HEK293 (cell line): ENCODE measurements at regions not wholly inside any gene's neighbourhood (a gene's known extent, or its start where the extent isn't known, plus 50 kb on each side); places are given as distances from the start of the nearest gene placed in this dataset.

Source experiments
- CTCF ChIA-PET: fragments of 350-600 bp; formaldehyde crosslinking; extraction: SDS; loops from one replicate; lab custom pipeline; 2021; ENCODE audit warnings: antibody characterized with exemption; lab: Yijun Ruan, JAX
- POLR2A ChIA-PET: fragments of 300-600 bp; formaldehyde crosslinking; extraction: SDS; loops from one replicate; lab custom pipeline; 2020; ENCODE audit warnings: antibody characterized with exemption, inconsistent platforms; lab: Yijun Ruan, JAX
- H3K27ac ChIP-seq: fragments of 200-500 bp; sonication (Bioruptor generic); 2 replicates; pipeline ENCODE4 v1.5.1; 2014; ENCODE audit warnings: low read depth, low read length, control low read depth, inconsistent platforms; ENCODE audit errors: extremely low read depth
- H3K36me3 ChIP-seq, 2 experiments: fragments of 200-500 bp in 1 of 2; sonication (Bioruptor generic) in 1 of 2; 1 replicate in 1 of 2; 2 replicates in 1 of 2; pipeline ENCODE4 v1.5.1; 2014 to 2017; ENCODE audit warnings: inconsistent platforms in 2 of 2, low read length in 2 of 2; ENCODE audit not compliant: control insufficient read depth in 2 of 2, insufficient read depth in 1 of 2
- H3K4me1 ChIP-seq: fragments of 200-500 bp; sonication (Bioruptor generic); 2 replicates; pipeline ENCODE4 v1.5.1; 2014; ENCODE audit warnings: mild to moderate bottlenecking, low read length, inconsistent platforms; ENCODE audit not compliant: control insufficient read depth, insufficient read depth
- H3K4me3 ChIP-seq: 2 replicates; pipeline ENCODE4 v1.5.1; 2011; ENCODE audit warnings: low read depth, mild to moderate bottlenecking, control low read depth, low read length, moderate library complexity
- H3K9me3 ChIP-seq: fragments of 200-500 bp; sonication (Bioruptor generic); 2 replicates; pipeline ENCODE4 v1.5.1; 2014; ENCODE audit warnings: low read depth, low read length, inconsistent platforms; ENCODE audit not compliant: control insufficient read depth, insufficient read depth
- BCL11A ChIP-seq: fragments of 450-650 bp; formaldehyde crosslinking; IDR thresholded peaks from 2 replicates; pipeline ENCODE4 v1.5.1; 2016; ENCODE audit warnings: low read depth, missing biosample characterization, missing genetic modification characterization
- EGR2 ChIP-seq: fragments of 450-650 bp; formaldehyde crosslinking; IDR thresholded peaks from 2 replicates; pipeline ENCODE4 v1.5.1; 2016; ENCODE audit warnings: low read depth, missing biosample characterization, missing genetic modification characterization
- GFI1B ChIP-seq: fragments of 450-650 bp; formaldehyde crosslinking; IDR thresholded peaks from 2 replicates; pipeline ENCODE4 v1.5.1; 2016; ENCODE audit warnings: missing biosample characterization, missing genetic modification characterization
- INSM2 ChIP-seq: fragments of 450-650 bp; formaldehyde crosslinking; IDR thresholded peaks from 2 replicates; pipeline ENCODE4 v1.5.1; 2016; ENCODE audit warnings: missing biosample characterization, missing genetic modification characterization
- KLF10 ChIP-seq: fragments of 450-650 bp; IDR thresholded peaks from 2 replicates; pipeline ENCODE4 v1.5.1; 2018; ENCODE audit warnings: missing biosample characterization, mild to moderate bottlenecking, missing genetic modification characterization
- KLF9 ChIP-seq: fragments of 450-650 bp; formaldehyde crosslinking; IDR thresholded peaks from 2 replicates; pipeline ENCODE4 v1.5.1; 2016; ENCODE audit warnings: missing biosample characterization, missing genetic modification characterization, low read depth
- SCRT1 ChIP-seq: fragments of 450-650 bp; formaldehyde crosslinking; IDR thresholded peaks from 2 replicates; pipeline ENCODE4 v1.5.1; 2016; ENCODE audit warnings: missing biosample characterization, missing genetic modification characterization, borderline replicate concordance
- SCRT2 ChIP-seq: fragments of 450-650 bp; formaldehyde crosslinking; IDR thresholded peaks from 2 replicates; pipeline ENCODE4 v1.5.1; 2016; ENCODE audit warnings: missing biosample characterization, missing genetic modification characterization
- ZBTB1 ChIP-seq: fragments of 450-650 bp; formaldehyde crosslinking; IDR thresholded peaks from 2 replicates; pipeline ENCODE4 v1.5.1; 2016; ENCODE audit warnings: missing biosample characterization, missing genetic modification characterization
- ZBTB26 ChIP-seq: fragments of 450-650 bp; formaldehyde crosslinking; optimal IDR thresholded peaks from 2 replicates; pipeline ENCODE3; 2016; ENCODE audit warnings: missing biosample characterization, mild to moderate bottlenecking, missing genetic modification characterization
- ZNF24 ChIP-seq: fragments of 450-650 bp; formaldehyde crosslinking; IDR thresholded peaks from 2 replicates; pipeline ENCODE4 v1.5.1; 2016; ENCODE audit warnings: missing biosample characterization, missing genetic modification characterization
- ZNF521 ChIP-seq: fragments of 450-650 bp; formaldehyde crosslinking; IDR thresholded peaks from 2 replicates; pipeline ENCODE4 v1.5.1; 2017; ENCODE audit warnings: missing biosample characterization, mild to moderate bottlenecking, missing genetic modification characterization
- ZNF600 ChIP-seq: fragments of 450-650 bp; formaldehyde crosslinking; IDR thresholded peaks from 2 replicates; pipeline ENCODE4 v1.5.1; 2016; ENCODE audit warnings: missing biosample characterization, missing genetic modification characterization
- ZNF777 ChIP-seq: fragments of 450-650 bp; formaldehyde crosslinking; IDR thresholded peaks from 2 replicates; pipeline ENCODE4 v1.5.1; 2017; ENCODE audit warnings: missing biosample characterization, missing genetic modification characterization, borderline replicate concordance
- ZNF785 ChIP-seq: fragments of 450-650 bp; formaldehyde crosslinking; IDR thresholded peaks from 2 replicates; pipeline ENCODE4 v1.5.1; 2016; ENCODE audit warnings: missing biosample characterization, missing genetic modification characterization
- ZSCAN30 ChIP-seq: fragments of 450-650 bp; IDR thresholded peaks from 2 replicates; pipeline ENCODE4 v1.5.1; 2018; ENCODE audit warnings: missing biosample characterization, mild to moderate bottlenecking, missing genetic modification characterization, moderate library complexity
- ZXDB ChIP-seq: fragments of 450-650 bp; formaldehyde crosslinking; IDR thresholded peaks from 2 replicates; pipeline ENCODE4 v1.5.1; 2016; ENCODE audit warnings: missing biosample characterization, missing genetic modification characterization
- TF ChIP-seq, protein P1 (sequence below): fragments of 450-650 bp; IDR thresholded peaks from 2 replicates; pipeline ENCODE4 v1.5.1; 2018; ENCODE audit warnings: missing biosample characterization, mild to moderate bottlenecking, missing genetic modification characterization
- TF ChIP-seq, protein P2 (sequence below): fragments of 450-650 bp; formaldehyde crosslinking; IDR thresholded peaks from 2 replicates; pipeline ENCODE4 v1.5.1; 2016; ENCODE audit warnings: missing biosample characterization, missing genetic modification characterization
- TF ChIP-seq, protein P3 (sequence below): fragments of 450-650 bp; formaldehyde crosslinking; IDR thresholded peaks from 2 replicates; pipeline ENCODE4 v1.5.1; 2017; ENCODE audit warnings: missing biosample characterization, mild to moderate bottlenecking, missing genetic modification characterization, moderate library complexity

DNA sequence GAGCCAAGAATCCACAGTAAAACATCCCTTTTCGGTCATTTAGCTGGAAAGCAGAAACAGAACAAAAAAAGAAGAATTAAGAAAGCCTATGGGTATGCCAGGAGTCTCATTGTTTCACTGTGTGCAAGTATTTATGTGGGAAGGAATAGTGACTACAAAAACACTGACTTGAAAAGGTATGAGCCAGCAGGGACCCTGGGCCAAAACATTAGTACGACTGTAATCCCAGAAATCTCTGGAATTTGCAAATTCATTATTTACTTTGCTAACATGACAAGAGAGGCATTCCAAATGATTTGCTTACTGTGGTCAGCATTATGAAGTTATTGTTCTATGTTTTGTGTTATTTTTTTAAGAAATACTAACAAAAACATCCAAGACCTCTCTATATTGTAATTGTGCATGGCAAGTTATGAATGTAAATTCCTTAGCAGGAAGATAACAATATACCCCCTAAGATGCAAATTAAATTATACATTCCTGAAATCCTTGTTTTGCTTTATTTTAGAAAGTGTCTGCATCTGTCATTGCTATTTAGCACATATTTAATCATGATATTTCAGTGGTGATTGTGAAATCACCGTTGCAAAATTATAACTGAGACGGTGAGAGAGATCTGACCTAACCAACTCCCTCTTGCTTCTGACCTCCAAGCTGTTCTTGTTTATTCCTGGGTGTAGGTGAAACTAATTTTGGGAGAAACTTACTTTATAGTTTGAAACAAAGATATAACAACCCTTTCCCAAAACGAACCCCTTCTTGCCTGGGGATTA is 299.2 kb downstream of the ZPLD1 start (continued):
- TF ChIP-seq KLF9 (tag by site-specific recombination) (no peak), ZNF785 (tag by site-specific recombination) (no peak), KLF10 (tag by site-specific recombination) (no peak)
- TF ChIP-seq, all 188 proteins: peak for 0

DNA sequence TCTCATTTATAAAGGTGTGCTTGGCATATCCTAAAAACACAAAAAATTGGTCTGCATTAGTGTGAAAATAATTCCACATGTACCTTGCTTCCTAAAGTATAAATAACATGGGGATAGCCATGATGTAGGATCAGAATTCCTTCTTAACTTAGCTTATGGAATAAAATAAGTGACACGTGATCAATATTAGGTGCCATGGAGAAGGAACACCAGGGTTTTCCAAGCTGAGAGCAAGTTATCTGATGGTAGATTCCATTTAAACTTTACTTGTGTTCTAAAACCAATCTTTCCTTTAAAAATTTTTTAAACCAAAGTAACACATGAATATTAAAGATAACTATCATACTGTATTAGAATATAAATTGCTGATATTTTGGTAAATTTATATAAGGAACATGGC is 300.5 kb downstream of the ZPLD1 start:
- ChIA-PET CTCF (no interaction called here), POLR2A (no interaction called here)
- Histone ChIP-seq H3K27ac (no peak overlapping the region), H3K4me3 (no peak overlapping the region), H3K9me3 (no peaks in the 10 kb centered on the region), H3K4me1 (no peaks in the 10 kb centered on the region), H3K36me3 (no peaks in the 10 kb centered on the region)
- no peak for TF ChIP-seq EGR2 (tag by site-specific recombination)
- no peak for TF ChIP-seq ZSCAN30 (tag by site-specific recombination)
- TF ChIP-seq BCL11A (tag by site-specific recombination) = no peak
- no peak for TF ChIP-seq ZNF777 (tag by site-specific recombination)
- no peak for TF ChIP-seq ZBTB1 (tag by site-specific recombination)
- TF ChIP-seq, protein P1, sequence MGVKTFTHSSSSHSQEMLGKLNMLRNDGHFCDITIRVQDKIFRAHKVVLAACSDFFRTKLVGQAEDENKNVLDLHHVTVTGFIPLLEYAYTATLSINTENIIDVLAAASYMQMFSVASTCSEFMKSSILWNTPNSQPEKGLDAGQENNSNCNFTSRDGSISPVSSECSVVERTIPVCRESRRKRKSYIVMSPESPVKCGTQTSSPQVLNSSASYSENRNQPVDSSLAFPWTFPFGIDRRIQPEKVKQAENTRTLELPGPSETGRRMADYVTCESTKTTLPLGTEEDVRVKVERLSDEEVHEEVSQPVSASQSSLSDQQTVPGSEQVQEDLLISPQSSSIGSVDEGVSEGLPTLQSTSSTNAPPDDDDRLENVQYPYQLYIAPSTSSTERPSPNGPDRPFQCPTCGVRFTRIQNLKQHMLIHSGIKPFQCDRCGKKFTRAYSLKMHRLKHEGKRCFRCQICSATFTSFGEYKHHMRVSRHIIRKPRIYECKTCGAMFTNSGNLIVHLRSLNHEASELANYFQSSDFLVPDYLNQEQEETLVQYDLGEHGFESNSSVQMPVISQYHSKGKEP (tag by site-specific recombination) = no peak
- no peak for TF ChIP-seq ZNF600 (tag by site-specific recombination)
- TF ChIP-seq SCRT1 (tag by site-specific recombination) = no peak
- TF ChIP-seq ZNF24 (tag by site-specific recombination) = no peak
- TF ChIP-seq ZNF521 = no peak
- TF ChIP-seq GFI1B (tag by site-specific recombination) = no peak
- TF ChIP-seq ZXDB (tag by site-specific recombination) = no peak
- no peak for TF ChIP-seq SCRT2 (tag by site-specific recombination)

GRCh38 chr3:102736288-102736974 is 301.6 kb downstream of the ZPLD1 start:
- H3K9me3 ChIP-seq = no peaks in the 10 kb centered on the region
- no peaks in the 10 kb centered on the region for H3K4me1 ChIP-seq
- H3K36me3 ChIP-seq = no peaks in the 10 kb centered on the region
- ChIA-PET POLR2A (no interaction called here), CTCF (no interaction called here)
- H3K27ac ChIP-seq = no peak overlapping the region
- TF ChIP-seq, protein P2, sequence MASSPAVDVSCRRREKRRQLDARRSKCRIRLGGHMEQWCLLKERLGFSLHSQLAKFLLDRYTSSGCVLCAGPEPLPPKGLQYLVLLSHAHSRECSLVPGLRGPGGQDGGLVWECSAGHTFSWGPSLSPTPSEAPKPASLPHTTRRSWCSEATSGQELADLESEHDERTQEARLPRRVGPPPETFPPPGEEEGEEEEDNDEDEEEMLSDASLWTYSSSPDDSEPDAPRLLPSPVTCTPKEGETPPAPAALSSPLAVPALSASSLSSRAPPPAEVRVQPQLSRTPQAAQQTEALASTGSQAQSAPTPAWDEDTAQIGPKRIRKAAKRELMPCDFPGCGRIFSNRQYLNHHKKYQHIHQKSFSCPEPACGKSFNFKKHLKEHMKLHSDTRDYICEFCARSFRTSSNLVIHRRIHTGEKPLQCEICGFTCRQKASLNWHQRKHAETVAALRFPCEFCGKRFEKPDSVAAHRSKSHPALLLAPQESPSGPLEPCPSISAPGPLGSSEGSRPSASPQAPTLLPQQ = no peak
- TF ChIP-seq ZBTB26 (tag by site-specific recombination) (no peak), ZXDB (tag by site-specific recombination) (no peak), INSM2 (tag by site-specific recombination) (no peak)
- TF ChIP-seq, protein P3, sequence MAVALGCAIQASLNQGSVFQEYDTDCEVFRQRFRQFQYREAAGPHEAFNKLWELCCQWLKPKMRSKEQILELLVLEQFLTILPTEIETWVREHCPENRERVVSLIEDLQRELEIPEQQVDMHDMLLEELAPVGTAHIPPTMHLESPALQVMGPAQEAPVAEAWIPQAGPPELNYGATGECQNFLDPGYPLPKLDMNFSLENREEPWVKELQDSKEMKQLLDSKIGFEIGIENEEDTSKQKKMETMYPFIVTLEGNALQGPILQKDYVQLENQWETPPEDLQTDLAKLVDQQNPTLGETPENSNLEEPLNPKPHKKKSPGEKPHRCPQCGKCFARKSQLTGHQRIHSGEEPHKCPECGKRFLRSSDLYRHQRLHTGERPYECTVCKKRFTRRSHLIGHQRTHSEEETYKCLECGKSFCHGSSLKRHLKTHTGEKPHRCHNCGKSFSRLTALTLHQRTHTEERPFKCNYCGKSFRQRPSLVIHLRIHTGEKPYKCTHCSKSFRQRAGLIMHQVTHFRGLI (tag by site-specific recombination) = no peak
- no peak overlapping the region for H3K4me3 ChIP-seq
